ENCODE measurements at regions not wholly inside any gene's neighbourhood (a gene's known extent, or its start where the extent isn't known, plus 50 kb on each side); places are given as distances from the start of the nearest gene placed in this dataset.

DNA sequence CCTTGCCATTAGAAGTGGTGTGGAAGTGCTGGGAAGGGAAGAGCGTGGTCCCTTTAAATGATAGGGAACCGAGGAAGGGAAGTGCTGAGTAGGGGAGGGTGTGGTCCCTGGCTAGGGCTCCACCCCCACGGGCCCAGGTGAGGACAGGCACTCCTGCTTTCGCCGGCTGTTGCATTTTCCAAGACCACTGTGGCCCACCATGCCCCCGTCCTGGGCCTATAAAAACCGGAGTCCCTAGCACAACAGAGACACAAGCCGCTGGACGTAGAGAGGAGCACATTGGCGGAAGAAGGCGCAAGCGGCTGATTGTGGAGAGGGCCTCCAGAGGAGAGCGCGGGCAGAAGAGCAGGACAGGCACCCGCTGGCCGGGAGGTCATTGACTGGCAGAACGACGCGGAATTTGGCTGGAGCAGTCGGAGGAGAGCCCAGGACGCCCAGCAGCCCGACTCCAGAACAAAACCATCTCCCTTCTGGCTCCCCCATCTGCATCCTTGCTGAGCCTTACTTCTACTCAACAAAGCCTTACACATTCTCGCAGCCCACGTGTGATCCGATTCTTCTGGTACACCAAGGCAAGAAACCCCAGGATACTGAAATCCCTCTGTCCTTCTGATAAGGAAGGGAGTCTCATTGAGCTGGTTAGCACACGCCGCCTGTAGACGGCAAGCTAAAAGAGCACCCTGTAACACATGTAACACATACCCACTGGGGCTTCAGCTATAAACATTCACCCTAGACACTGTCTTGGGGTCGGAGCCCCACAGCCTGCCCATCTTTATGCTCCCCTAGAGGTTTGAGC lies 146.2 kb upstream of the LYZL1 start:
- Histone ChIP-seq H3K27ac (no peak overlapping the region), H3K4me3 (no peak overlapping the region), H3K36me3 (no peaks in the 10 kb centered on the region), H3K27me3 (no peaks in the 10 kb centered on the region), H3K4me1 (peaks cover 0 to 13% (median 0%) of the 10 kb centered on the region in 4 donors), H3K9me3 (no peaks in the 10 kb centered on the region)
- TF ChIP-seq, protein P1, sequence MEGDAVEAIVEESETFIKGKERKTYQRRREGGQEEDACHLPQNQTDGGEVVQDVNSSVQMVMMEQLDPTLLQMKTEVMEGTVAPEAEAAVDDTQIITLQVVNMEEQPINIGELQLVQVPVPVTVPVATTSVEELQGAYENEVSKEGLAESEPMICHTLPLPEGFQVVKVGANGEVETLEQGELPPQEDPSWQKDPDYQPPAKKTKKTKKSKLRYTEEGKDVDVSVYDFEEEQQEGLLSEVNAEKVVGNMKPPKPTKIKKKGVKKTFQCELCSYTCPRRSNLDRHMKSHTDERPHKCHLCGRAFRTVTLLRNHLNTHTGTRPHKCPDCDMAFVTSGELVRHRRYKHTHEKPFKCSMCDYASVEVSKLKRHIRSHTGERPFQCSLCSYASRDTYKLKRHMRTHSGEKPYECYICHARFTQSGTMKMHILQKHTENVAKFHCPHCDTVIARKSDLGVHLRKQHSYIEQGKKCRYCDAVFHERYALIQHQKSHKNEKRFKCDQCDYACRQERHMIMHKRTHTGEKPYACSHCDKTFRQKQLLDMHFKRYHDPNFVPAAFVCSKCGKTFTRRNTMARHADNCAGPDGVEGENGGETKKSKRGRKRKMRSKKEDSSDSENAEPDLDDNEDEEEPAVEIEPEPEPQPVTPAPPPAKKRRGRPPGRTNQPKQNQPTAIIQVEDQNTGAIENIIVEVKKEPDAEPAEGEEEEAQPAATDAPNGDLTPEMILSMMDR (IDR thresholded peaks at IDR 0.05) = no peak
- TF ChIP-seq POLR2A (IDR thresholded peaks at IDR 0.05) = no peak
- no peak for TF ChIP-seq EP300 (IDR thresholded peaks at IDR 0.05)
- WGBS, 2 donors = 85 to 87% methylated on average over 29 of the region's 29 CpGs
- DNase-seq (ENCODE audit: low spot score in 2 of 2) = no peak

DNA sequence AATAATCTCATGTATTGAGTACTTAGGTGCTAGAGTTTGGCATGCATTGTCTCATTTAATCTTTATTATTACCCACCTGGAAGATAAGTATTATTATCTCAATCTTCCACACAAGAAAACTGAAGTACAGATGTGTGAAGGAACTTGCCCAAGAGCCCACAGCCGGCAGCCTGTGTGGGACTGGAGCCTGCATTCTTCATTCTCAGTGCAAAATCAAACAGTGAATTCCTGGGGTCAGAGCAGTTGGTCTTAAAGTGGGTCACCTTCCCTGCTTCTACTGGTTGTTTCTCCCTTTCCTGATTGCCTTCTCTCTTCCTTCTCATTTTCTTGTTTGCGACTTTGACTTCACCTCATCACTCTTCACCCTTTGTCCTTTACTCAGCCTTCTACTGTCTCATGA lies 144.7 kb upstream of the LYZL1 start:
- no peaks in the 10 kb centered on the region for H3K9me3 ChIP-seq
- H3K36me3 ChIP-seq = no peaks in the 10 kb centered on the region
- H3K4me3 ChIP-seq = no peak overlapping the region
- no peak for DNase-seq (ENCODE audit: low spot score in 2 of 2)
- H3K27me3 ChIP-seq = no peaks in the 10 kb centered on the region
- TF ChIP-seq EP300 (IDR thresholded peaks at IDR 0.05) (no peak), POLR2A (IDR thresholded peaks at IDR 0.05) (no peak)
- TF ChIP-seq, protein P1 (IDR thresholded peaks at IDR 0.05) = no peak
- H3K27ac ChIP-seq = no peak overlapping the region
- H3K4me1 ChIP-seq = peaks cover 0 to 13% (median 0%) of the 10 kb centered on the region in 4 donors
- WGBS, 2 donors = 72 to 73% methylated on average over 2 of the region's 2 CpGs

DNA sequence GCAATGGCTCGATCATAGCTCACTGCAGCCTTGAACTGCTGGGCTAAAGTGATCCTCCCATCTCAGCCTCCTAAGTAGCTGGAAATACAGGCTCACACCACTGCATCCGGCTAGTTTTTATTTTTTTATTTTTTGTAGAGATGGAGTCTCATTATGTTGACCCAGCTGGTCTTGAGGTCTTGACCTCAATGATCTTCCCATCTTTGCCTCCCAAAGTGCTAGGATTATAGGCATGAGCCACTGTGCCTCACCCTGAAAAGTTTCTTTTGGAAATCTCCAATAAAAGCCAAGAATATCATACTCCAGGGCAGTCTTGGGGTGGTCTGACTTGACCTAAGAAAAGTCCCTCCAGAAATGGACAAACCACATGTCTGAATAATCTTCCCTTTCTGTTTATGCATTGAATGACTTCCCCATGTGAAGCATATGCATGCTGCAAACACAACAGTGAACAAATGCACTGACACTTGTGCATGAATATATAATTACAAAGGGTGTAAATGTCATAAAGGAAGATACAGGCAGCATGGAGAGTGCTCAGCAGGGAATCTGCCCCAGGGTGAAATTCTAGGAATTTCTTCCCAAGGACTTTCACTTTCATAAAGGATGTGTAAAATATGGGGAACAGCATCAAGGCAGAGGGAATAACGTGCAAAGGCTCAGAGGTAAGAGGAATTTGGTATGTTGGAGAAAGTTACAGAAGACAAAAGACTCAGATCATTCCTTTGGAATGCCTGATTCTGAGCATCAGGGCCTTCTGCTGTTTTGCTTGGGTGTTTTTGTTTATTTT lies 142.4 kb upstream of the LYZL1 start:
- no peak overlapping the region for H3K4me3 ChIP-seq
- peaks cover 0 to under 1% (median 0%) of the 10 kb centered on the region in 4 donors for H3K4me1 ChIP-seq
- H3K27me3 ChIP-seq = no peaks in the 10 kb centered on the region
- no peak overlapping the region for H3K27ac ChIP-seq
- no peak for DNase-seq (ENCODE audit: low spot score in 2 of 2)
- TF ChIP-seq, protein P1 (IDR thresholded peaks at IDR 0.05) = no peak
- TF ChIP-seq POLR2A (IDR thresholded peaks at IDR 0.05) = no peak
- no peaks in the 10 kb centered on the region for H3K9me3 ChIP-seq
- no peaks in the 10 kb centered on the region for H3K36me3 ChIP-seq
- 68 to 77% methylated on average over 3 of the region's 3 CpGs for WGBS, 2 donors

DNA sequence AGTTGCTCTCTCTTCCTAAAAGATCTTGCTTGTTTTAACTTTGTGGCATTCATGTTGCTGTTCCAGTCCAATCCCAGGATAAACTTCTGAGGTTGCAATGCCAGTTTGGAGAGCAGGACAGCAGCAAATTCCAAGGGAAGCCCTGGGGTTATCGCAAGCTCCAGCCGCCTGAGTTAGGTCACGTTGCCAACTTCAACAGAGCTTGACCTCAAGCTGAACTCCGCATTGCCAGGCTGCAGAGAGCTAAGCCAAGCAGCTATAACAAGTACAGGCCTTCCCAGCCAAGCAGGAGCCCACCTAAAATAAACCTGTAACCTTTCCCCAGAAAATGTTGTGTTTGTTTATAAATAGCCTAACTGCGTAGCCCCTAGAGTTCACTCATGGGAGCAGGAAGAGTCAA lies 138.9 kb upstream of the LYZL1 start:
- H3K27ac ChIP-seq = no peak overlapping the region
- no peaks in the 10 kb centered on the region for H3K9me3 ChIP-seq
- no peaks in the 10 kb centered on the region for H3K27me3 ChIP-seq
- no peak overlapping the region for H3K4me3 ChIP-seq
- TF ChIP-seq, protein P1 (IDR thresholded peaks at IDR 0.05) = no peak
- WGBS, 2 donors = 25 to 31% methylated on average over 5 of the region's 5 CpGs
- no peaks in the 10 kb centered on the region for H3K4me1 ChIP-seq
- DNase-seq (ENCODE audit: low spot score in 2 of 2) = no peak
- no peaks in the 10 kb centered on the region for H3K36me3 ChIP-seq

DNA sequence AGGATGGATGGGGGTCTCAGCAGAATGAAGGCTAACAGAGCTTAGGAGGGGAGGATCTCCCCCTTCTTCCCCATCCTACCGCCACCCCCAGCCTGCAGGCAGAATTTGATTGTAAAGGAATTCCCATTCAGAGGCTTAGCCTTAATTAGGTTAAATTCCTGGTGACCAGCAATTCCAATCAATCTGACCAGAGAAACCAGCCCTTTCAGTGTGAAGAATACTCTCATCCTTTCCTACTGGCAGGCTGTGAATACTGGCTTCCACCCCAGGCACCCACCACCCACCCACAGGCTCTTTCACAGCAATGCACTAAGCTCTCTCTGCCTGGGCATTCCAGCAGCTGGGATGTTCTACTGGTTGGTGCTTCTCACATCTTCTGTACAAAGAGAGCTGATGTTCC lies 137.9 kb upstream of the LYZL1 start:
- 41 to 64% methylated on average over 1 of the region's 1 CpG for WGBS, 2 donors
- H3K9me3 ChIP-seq = no peaks in the 10 kb centered on the region
- H3K27me3 ChIP-seq = no peaks in the 10 kb centered on the region
- H3K27ac ChIP-seq = no peak overlapping the region
- no peak overlapping the region for H3K4me3 ChIP-seq
- TF ChIP-seq, protein P1 (IDR thresholded peaks at IDR 0.05) = no peak
- no peak for TF ChIP-seq EP300 (IDR thresholded peaks at IDR 0.05)
- no peak for TF ChIP-seq POLR2A (IDR thresholded peaks at IDR 0.05)
- H3K36me3 ChIP-seq = no peaks in the 10 kb centered on the region
- no peak for DNase-seq (ENCODE audit: low spot score in 2 of 2)
- H3K4me1 ChIP-seq = no peaks in the 10 kb centered on the region

Measured in tibial nerve (tissue), 4 donors.